ENCODE measurements at regions not wholly inside any gene's neighbourhood (a gene's known extent, or its start where the extent isn't known, plus 50 kb on each side); places are given as distances from the start of the nearest gene placed in this dataset.

DNA sequence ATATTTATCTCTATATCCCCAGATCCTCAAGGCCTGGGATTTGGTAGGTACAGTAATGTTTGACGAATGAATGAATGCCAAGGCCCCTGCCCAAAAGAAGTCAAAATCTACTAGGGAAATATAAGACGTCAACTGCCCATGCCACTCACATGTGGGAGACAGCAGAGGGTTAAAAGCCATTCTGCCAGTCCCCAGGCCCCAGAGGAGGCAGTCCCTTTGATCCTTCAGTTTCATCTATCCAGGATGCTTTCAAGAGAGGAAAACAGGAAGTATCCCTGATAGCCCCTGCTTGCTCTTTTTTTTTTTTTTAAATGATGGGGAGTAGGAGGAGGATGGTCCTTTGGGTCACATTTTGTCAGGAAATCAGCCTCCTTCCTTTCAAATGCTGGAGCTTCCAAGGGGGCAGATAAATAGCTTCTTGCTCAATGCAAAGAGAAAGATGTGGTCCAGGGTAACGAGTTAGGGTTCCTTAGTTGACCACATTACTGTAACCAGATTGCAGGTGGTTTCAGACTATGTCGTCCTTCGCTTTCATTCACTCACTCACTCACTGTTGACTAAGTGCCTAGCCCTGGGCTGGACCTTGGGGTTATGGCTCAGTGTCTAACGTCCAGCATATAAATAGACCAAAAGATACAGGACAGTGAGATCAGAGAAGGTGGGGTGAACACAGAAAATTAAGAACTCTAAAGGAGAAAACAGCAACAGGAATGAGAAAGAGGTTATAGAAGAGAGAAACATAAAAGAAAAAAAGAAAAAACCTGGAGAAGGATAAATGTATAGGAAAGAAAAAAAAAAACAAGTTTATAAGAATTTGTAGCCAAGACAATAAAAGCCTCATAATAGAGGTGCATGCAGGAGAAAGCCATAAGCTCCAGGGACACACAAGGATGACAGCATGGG lies 64.6 kb upstream of the PIM1 start:
- DNase-seq: peak in 1 of 5 donors; percentile 27

DNA sequence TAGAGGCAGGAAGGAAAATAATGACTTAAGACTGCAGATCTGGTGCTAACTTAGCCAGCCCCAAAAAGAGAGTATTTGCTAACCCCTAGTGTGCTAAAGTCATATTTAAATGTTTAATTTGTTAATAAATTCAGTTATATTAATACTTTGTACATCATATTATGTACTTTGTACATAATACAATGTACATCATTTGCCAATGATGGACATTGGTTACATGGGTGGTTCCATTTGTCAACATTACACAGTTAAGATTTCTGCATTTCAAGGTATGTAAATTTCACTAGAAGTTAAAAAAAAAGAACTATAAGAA lies 63.9 kb upstream of the PIM1 start:
- DNase-seq: no peak

DNA sequence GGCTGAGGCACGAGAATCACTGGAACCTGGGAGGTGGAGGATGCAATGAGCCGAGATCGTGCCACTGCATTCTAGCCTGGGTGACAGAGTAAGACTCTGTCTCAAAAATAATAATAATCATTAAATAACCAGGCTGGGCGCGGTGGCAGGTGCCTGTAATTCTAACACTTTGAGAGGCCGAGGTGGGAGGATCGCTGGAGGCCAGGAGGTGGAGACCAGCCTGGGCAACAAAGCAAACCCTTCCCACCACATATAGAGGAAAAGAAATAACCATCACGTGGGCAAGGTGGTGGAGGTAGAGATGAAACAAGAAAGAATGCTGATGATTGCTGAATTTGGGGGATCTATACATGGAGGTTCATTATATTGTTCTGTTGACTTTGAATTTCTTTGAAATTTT lies 63.4 kb upstream of the PIM1 start:
- no peak for DNase-seq

DNA sequence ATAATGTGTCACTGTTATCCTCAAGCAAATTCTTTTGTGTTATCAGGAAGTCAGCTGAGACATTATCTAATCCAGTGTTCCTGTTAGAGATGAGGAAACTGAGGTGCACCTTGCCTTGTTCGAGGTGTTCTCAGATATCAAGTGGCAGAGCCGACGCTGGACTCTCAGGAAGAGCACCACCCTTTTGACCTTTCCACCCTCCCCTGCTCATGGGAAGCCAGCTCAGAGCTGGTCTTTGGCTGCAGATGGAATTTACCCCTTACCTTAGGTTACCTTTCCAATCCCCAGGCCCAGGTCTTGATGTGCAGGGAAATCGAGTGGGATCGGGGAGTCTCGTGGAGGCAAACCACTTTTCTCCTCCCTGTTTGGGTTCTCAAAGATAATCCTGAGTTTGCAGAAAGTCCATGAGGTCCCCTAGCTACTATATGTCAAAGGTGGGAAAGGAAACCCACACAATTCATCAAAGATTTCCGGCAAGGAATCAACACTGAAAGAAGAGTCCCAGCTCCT lies 62.9 kb upstream of the PIM1 start:
- DNase-seq: no peak

DNA sequence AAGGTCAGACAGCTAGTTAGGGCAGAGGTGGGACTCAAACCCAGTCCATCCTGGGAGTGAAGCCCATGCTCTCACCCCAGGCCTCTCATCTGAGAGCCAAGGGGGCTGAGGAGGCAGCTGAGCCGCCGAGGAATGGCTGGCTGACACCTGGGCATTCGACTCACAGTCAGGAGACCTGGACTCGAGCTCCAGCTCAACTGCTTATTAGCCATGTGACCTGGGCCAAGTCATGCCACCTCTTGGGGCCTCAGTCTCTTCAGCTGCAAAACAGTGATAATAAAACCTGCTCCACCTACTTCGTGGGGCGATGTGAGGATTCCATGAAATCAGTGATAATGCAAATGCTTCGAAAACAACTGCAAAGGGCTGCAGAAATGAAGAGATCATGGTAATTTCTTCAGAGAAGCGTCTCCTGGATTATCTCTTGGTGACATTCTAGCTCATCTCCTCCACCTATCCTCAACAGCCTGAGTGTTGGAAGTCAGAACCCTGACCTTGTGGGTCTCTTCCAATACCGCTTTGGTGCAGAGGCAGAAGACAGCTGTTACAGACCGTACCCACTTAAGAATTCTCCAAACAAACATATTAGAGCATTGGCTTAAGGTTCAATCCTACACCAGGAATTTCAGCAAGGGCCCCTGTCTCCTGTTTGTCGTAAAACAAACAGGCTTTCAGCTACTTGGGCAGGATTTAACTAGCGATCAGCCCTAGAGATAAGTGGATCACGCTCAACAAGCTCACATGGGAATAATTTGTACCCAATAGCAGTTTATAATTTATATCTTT lies 60.0 kb upstream of the PIM1 start:
- peak in 1 of 5 donors; percentile 41 for DNase-seq

DNA sequence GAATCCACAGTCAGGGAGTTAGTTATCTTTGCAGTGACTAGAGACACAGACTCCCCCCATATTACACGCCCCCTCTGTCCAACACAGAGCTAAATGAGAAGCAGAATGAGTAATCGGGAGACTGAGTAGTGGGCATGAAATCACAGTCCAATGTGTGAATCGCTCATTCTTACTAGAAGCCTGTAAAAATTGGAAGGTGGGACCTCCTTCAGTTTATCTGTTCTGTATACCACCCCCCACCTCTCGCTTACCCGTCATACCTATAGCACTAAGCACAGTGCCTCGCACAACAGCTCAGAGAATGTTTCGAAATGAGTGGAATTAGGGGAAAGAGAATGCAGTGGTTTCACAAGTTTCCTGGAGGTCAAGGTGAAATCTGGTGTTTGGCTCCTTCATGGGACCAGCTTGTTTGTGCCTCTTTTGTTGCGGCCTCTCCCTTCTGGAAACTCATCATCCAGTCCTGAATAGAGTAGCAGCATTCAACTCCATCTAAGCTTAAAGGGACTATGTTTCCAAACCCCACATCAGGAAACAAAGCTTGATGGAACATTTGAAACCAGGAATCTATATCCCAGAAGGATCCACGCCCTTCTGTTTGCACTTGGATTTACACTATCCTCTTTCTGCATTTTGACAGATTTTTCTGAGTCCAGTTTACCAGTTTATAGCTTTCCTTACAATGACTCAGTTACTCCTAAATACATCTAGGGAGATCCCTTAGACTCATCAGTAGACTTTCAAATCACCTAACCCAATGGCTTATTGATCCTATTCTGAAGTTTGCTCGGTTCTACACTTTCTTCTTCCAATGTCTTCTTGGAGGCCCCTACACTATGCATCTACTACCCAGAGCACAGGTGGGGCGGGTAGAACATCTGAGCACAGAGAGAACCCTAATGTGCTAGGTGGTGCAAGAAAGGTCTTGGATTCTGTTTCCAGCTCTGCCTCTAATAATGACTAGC lies 59.2 kb upstream of the PIM1 start:
- DNase-seq: peak in 1 of 5 donors; percentile 83

DNA sequence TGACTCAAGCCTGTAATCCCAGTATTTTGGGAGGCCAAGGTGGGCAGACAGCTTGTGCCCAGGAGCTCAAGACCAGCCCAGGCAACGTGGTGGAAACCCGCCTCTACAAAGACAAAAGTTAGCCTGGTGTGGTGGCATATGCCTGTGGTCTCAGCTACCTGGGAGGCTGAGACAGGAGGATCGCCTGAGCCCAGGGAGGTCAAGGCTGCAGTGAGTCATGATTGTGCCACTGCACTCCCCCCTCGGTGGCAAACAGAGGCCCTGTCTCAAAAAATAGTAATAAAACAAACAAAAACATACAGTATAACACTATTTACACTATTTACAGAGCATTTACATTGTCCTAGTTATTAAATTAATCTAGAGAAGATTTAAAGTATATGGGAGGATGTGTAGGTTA lies 56.0 kb upstream of the PIM1 start:
- DNase-seq: no peak

DNA sequence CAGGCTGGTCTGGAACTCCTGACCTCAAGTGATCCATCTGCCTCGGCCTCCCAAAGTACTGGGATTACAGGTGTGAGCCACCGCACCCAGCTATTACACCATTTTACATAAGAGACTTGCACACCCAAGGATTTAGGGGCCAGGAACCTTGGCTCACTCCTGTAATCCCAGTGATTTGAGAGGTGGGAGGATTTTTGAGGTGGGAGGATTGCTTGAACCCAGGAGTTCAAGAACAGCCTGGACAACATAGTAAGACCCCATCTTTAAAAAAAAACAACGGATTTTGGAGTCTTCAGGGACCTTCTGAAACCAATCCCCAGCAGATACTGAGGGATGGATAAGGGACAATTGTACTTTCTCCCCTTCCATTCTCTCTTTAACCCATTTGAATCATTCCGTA lies 55.3 kb upstream of the PIM1 start:
- DNase-seq: no peak

DNA sequence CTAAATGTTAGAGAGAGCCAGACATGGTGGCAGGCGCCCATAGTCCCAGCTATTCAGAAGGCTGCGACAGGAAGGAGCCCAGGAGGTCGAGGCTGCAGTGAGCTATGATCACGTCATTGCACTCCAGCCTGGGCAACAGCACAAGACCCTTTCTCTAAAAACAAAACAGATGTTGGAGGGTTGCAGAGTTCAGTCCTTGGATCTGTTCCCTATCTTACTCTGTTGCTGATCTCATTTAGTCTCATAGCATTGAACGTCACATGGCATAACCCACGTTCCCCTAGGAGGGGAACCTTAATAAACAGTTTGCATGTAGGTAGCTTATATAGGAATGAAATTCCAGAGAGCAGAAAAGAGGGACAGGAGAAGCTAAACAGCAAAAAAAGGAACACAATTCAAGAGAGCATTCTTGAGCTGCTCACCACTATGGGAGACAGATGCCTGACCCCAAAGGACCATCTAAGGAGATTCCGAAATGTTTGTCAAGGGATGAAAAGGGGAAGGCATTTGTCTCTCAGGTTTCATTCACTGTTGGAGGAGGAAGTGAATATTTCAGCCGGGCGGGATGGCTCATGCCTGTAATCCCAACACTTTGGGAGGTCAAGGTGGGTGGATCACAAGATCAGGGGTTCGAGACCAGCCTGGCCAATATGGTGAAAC lies 54.6 kb upstream of the PIM1 start:
- no peak for DNase-seq

DNA sequence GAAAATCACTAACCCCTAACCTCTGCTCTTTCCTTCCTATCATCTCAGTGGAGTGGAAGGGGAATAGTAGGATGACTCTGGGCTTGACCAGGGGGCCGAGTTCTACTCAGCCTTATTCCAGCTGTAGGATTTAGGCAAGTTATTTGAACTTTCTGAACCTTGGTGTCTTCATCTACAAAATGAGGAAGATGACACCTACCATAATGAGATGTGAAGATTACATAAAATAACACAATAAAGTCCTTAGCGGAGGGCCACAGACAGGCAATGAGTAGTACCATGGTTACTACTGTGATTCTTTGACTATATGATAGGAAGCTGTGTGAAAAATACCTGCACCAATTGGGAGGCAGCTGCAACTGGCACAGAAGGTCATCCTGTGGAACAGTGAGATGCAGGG lies 53.6 kb upstream of the PIM1 start:
- DNase-seq: no peak

DNA sequence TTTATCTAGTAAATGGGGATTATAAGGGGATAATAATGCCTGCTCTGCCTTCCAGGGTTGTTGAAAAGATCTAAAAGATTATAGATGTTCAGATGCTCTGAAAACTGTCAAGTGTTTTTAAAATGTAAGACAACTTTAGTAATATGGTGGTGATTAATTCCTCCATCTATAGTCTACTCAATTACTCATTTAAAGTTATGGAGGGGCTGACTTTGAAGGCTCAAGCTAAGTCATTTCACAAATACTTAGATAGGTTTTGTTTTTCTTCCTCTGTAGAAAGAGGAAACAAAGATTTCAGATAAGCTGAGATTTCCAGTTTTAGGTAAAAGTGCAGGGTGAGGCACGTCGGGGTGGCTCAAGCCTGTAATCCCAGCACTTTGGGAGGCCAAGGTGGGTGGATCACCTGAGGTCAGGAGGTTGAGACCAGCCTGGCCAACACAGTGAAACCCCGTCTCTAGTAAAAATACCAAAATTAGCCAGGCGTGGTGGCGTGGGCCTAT lies 50.5 kb upstream of the PIM1 start:
- DNase-seq: no peak

All from T-helper 1 cell (primary cell).